ENCODE measurements at regions not wholly inside any gene's neighbourhood (a gene's known extent, or its start where the extent isn't known, plus 50 kb on each side); places are given as distances from the start of the nearest gene placed in this dataset.

- TF ChIP-seq CTCF (IDR thresholded peaks at IDR 0.05) (no peak), POLR2A (IDR thresholded peaks at IDR 0.05; ENCODE audit: low read depth) (no peak), EP300 (IDR thresholded peaks at IDR 0.05) (no peak)
These were observed 725.7 kb upstream of the GOT2 start for GRCh38 chr16:59459806-59460205.
